ENCODE measurements at regions not wholly inside any gene's neighbourhood (a gene's known extent, or its start where the extent isn't known, plus 50 kb on each side); places are given as distances from the start of the nearest gene placed in this dataset.

DNA sequence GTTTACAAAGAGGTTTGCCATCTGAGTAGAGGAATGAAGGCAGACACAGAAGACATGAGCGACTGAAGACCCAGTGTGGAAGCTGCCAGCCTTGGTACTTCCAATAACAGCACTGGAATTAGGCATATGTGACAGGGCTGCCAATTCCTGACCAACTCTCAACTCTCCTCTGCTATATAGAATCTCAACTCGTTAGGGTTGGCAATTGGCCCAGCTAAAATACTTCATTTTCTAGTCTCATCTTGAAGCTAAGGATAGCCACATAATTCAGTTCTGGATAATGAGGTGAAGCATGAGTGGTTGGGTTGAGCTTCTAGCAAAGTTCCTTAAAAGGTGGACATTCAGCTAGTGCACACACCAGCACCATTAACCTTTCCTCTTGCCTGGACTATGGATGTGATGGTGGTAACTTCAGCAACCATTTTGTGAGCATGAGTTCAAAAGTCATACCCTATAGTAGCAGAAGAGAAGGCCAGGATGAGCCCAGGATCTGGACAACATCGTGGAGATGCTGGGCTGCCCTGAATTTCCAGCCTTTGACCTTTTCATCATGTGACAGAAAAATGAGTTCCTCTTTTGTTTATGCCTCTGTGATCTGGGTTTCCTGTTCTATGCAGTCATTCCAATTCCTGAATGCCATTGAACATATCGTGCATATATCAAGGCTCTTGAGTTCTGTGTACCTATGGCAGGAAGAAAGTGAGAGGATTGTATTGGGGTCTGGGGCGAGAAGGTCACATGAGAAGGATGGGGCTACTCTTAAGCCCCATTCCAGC, 68.1 kb upstream of the HAAO start:
- Histone ChIP-seq H3K36me3 (no peaks in the 10 kb centered on the region), H3K9ac (ENCODE audit: low read depth in 2 of 2, low read length in 2 of 2) (no peak overlapping the region), H3K9me3 (no peaks in the 10 kb centered on the region), H3K4me1 (no peaks in the 10 kb centered on the region), H3K27me3 (no peaks in the 10 kb centered on the region), H3K4me3 (no peak overlapping the region), H3K27ac (no peak overlapping the region)
- intact Hi-C loops (cut with DNase I), result no loop called here
- TF ChIP-seq, protein P1, sequence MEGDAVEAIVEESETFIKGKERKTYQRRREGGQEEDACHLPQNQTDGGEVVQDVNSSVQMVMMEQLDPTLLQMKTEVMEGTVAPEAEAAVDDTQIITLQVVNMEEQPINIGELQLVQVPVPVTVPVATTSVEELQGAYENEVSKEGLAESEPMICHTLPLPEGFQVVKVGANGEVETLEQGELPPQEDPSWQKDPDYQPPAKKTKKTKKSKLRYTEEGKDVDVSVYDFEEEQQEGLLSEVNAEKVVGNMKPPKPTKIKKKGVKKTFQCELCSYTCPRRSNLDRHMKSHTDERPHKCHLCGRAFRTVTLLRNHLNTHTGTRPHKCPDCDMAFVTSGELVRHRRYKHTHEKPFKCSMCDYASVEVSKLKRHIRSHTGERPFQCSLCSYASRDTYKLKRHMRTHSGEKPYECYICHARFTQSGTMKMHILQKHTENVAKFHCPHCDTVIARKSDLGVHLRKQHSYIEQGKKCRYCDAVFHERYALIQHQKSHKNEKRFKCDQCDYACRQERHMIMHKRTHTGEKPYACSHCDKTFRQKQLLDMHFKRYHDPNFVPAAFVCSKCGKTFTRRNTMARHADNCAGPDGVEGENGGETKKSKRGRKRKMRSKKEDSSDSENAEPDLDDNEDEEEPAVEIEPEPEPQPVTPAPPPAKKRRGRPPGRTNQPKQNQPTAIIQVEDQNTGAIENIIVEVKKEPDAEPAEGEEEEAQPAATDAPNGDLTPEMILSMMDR (IDR thresholded peaks at IDR 0.05), result no peak
- DNase-seq, result no peak

DNA sequence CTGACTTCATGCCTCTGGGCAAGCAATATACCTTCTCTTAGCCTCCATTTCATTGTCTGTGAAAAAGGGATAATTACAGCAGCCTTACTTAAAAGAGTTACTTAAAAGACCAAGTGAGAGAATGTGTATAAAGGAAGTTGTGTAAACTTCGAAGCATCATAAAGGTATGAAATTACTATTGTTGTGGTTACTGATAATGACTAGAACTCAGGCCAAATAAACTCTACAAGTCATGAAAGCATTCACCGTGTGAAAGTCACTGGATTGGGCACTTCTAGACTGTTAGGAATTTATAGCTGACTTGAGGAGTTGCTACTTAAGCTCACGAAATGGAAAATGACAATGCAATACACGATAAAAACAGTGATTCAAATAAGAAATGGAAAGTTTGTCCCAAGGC, 67.4 kb upstream of the HAAO start:
- intact Hi-C loops (cut with DNase I), result loop anchor here (5.0 to 10.0 kb wide), 3 partner anchors 78 to 625 kb away; no protein-coding TSS in a partner anchor
- DNase-seq, result no peak
- Histone ChIP-seq H3K9me3 (no peaks in the 10 kb centered on the region), H3K4me3 (no peak overlapping the region), H3K27ac (no peak overlapping the region), H3K4me1 (no peaks in the 10 kb centered on the region), H3K9ac (ENCODE audit: low read depth in 2 of 2, low read length in 2 of 2) (no peak overlapping the region), H3K27me3 (no peaks in the 10 kb centered on the region), H3K36me3 (no peaks in the 10 kb centered on the region)
- TF ChIP-seq, protein P1 (IDR thresholded peaks at IDR 0.05), result no peak

- Histone ChIP-seq H3K4me1 (no peaks in the 10 kb centered on the region), H3K27ac (no peak overlapping the region)
- intact Hi-C loops (cut with DNase I), result loop anchor here (5.0 to 10.0 kb wide), 3 partner anchors 78 to 626 kb away; no protein-coding TSS in a partner anchor
Measured at GRCh38 chr2:42859006-42859552, 66.7 kb upstream of the HAAO start.

GRCh38 chr2:42858140-42859005, 66.0 kb upstream of the HAAO start:
- TF ChIP-seq, protein P1 (IDR thresholded peaks at IDR 0.05), result no peak
- DNase-seq, result no peak
- H3K4me3 ChIP-seq, result no peak overlapping the region
- H3K27ac ChIP-seq, result no peak overlapping the region
- intact Hi-C loops (cut with DNase I), result loop anchor here (5.0 to 10.0 kb wide), 3 partner anchors 79 to 626 kb away; no protein-coding TSS in a partner anchor
- no peaks in the 10 kb centered on the region for H3K27me3 ChIP-seq
- H3K9ac ChIP-seq (ENCODE audit: low read depth in 2 of 2, low read length in 2 of 2), result peak overlapping the region in 1 of 2 donors; percentile 10
- H3K36me3 ChIP-seq, result no peaks in the 10 kb centered on the region
- no peaks in the 10 kb centered on the region for H3K9me3 ChIP-seq
- no peaks in the 10 kb centered on the region for H3K4me1 ChIP-seq

More at GRCh38 chr2:42859006-42859552, 66.7 kb upstream of the HAAO start:
- H3K9ac ChIP-seq (ENCODE audit: low read depth in 2 of 2, low read length in 2 of 2), result no peak overlapping the region
- no peaks in the 10 kb centered on the region for H3K9me3 ChIP-seq
- H3K27me3 ChIP-seq, result no peaks in the 10 kb centered on the region
- H3K36me3 ChIP-seq, result no peaks in the 10 kb centered on the region
- DNase-seq, result peak; percentile 92
- TF ChIP-seq, protein P1 (IDR thresholded peaks at IDR 0.05), result peak; percentile 93
- H3K4me3 ChIP-seq, result no peak overlapping the region
